OCI-LY3 (cell line): ENCODE measurements at regions not wholly inside any gene's neighbourhood (a gene's known extent, or its start where the extent isn't known, plus 50 kb on each side); places are given as distances from the start of the nearest gene placed in this dataset.

Experiments used
- H2AFZ ChIP-seq: fragments of 200-600, 300-600 bp; shearing (Covaris generic); 2 replicates; pipeline ENCODE4 v1.6.0; 2014; ENCODE audit warnings: antibody characterized with exemption, low read depth, low read length
- H3K27ac ChIP-seq: fragments of 200-600, 300-600 bp; sonication (generic); 2 replicates; pipeline ENCODE4 v1.5.1; 2014; ENCODE audit warnings: mild to moderate bottlenecking, low read length, moderate library complexity, mixed read lengths
- H3K27me3 ChIP-seq: fragments of 200-600, 300-600 bp; sonication (generic); 2 replicates; pipeline ENCODE4 v1.6.1; 2014; ENCODE audit warnings: low read depth, low read length, mixed read lengths
- H3K36me3 ChIP-seq: fragments of 200-600, 300-600 bp; sonication (generic); replicated peaks from 2 replicates; pipeline ENCODE3; 2014; ENCODE audit warnings: low read depth, low read length, mixed read lengths
- H3K4me1 ChIP-seq: fragments of 300-600, 200-600 bp; sonication (generic); 2 replicates; pipeline ENCODE4 v1.6.1; 2014; ENCODE audit warnings: low read length, mixed read lengths
- H3K4me2 ChIP-seq: fragments of 200-600, 300-600 bp; sonication (generic); 2 replicates; pipeline ENCODE4 v1.6.1; 2014; ENCODE audit warnings: low read length, mixed read lengths
- H3K4me3 ChIP-seq: fragments of 300-600, 200-600 bp; sonication (generic); 2 replicates; pipeline ENCODE4 v1.5.1; 2014; ENCODE audit warnings: antibody characterized with exemption, mild to moderate bottlenecking, low read length, moderate library complexity
- H3K79me2 ChIP-seq: fragments of 300-600, 200-600 bp; shearing (Covaris generic); 2 replicates; pipeline ENCODE4 v1.6.1; 2014; ENCODE audit warnings: mild to moderate bottlenecking, low read length, mixed read lengths
- H3K9ac ChIP-seq: fragments of 300-600, 200-600 bp; shearing (Covaris generic); 2 replicates; pipeline ENCODE4 v1.6.0; 2014; ENCODE audit warnings: mild to moderate bottlenecking, low read length, moderate library complexity
- H3K9me3 ChIP-seq: fragments of 200-600, 300-600 bp; shearing (Covaris generic); 2 replicates; pipeline ENCODE4 v1.6.1; 2014; ENCODE audit warnings: low read length, mixed read lengths; ENCODE audit not compliant: insufficient read depth
- H4K20me1 ChIP-seq: fragments of 200-600, 300-600 bp; sonication (generic); 2 replicates; pipeline ENCODE4 v1.6.1; 2016; ENCODE audit warnings: low read length, mixed read lengths; ENCODE audit not compliant: insufficient read depth
- CTCF ChIP-seq: fragments of 200-600, 300-600 bp; sonication (generic); IDR thresholded peaks from 2 replicates; pipeline ENCODE4 v1.5.1; 2014; ENCODE audit warnings: antibody characterized with exemption, low read length, low read depth
- EZH2phosphoT487 ChIP-seq: fragments of 200-600 bp; shearing (Covaris generic); IDR thresholded peaks from 2 replicates; pipeline ENCODE4 v1.6.1; 2018; ENCODE audit warnings: antibody characterized with exemption, mixed run types, low read depth

DNA sequence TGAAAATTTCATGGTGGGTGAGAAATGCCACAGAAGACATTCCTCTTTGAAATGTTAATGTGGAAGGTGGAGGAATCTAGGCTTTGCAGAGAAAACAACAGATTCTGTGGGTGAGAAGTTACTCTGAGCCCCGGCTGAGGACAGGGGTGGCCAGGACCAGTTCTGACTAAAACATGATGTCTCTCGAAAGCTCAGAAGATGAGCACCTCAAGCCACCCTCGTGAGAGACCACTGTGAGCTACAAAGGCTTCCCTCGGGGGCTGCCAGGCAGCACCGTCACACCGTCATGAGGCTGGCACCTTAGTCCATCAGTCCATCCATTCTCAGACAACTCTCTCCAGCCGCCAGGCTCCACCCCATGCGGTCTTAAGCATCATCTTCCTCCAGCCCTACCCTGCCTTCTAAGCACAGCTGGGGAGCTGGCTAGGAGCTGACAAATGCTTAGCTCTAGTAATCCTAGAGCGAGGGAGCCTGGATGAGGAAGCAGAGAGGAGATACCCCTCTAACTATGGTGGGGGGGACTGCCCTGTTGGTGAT lies 360.5 kb downstream of the SHANK2 start:
- TF ChIP-seq CTCF (no peak), EZH2phosphoT487 (no peak)
- no peaks in the 10 kb centered on the region for H4K20me1 ChIP-seq
- no peaks in the 10 kb centered on the region for H3K9me3 ChIP-seq
- H2AFZ ChIP-seq = no peak overlapping the region
- H3K4me3 ChIP-seq = no peak overlapping the region
- no peak overlapping the region for H3K9ac ChIP-seq
- H3K79me2 ChIP-seq = no peaks in the 10 kb centered on the region
- H3K27me3 ChIP-seq = no peaks in the 10 kb centered on the region
- H3K27ac ChIP-seq = no peak overlapping the region
- no peaks in the 10 kb centered on the region for H3K4me1 ChIP-seq
- H3K36me3 ChIP-seq = no peaks in the 10 kb centered on the region
- H3K4me2 ChIP-seq = no peak overlapping the region

DNA sequence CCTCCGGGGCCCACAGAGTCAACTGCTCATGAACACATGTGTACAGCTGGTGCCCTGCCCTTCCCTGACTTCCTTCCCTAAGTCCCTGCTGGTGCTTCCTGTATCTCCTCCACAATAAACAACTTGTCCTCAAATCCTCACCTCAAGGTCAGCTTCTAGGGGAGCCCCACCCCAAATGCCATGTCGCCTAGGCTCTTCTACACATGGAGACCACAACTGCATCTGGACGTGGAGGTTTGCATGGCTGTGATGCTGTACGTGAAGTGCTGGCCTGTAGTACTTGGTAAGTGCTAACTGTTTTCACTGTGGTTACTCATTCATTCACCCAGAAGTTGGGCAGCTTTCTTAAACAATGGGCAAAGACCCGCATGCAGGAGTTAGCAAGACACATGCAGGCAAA lies 359.5 kb downstream of the SHANK2 start:
- no peaks in the 10 kb centered on the region for H3K79me2 ChIP-seq
- no peaks in the 10 kb centered on the region for H4K20me1 ChIP-seq
- no peak overlapping the region for H3K4me2 ChIP-seq
- no peaks in the 10 kb centered on the region for H3K36me3 ChIP-seq
- no peak for TF ChIP-seq EZH2phosphoT487
- TF ChIP-seq CTCF = no peak
- no peak overlapping the region for H3K9ac ChIP-seq
- H2AFZ ChIP-seq = no peak overlapping the region
- no peak overlapping the region for H3K27ac ChIP-seq
- no peaks in the 10 kb centered on the region for H3K27me3 ChIP-seq
- no peaks in the 10 kb centered on the region for H3K4me1 ChIP-seq
- no peak overlapping the region for H3K4me3 ChIP-seq
- no peaks in the 10 kb centered on the region for H3K9me3 ChIP-seq

- H2AFZ ChIP-seq = no peak overlapping the region
Measured at GRCh38 chr11:70894566-70895365, 357.6 kb downstream of the SHANK2 start.

GRCh38 chr11:70895366-70895670 lies 357.1 kb downstream of the SHANK2 start:
- no peaks in the 10 kb centered on the region for H3K79me2 ChIP-seq
- H3K36me3 ChIP-seq = no peaks in the 10 kb centered on the region
- H4K20me1 ChIP-seq = no peaks in the 10 kb centered on the region
- H3K4me3 ChIP-seq = no peak overlapping the region
- H3K27ac ChIP-seq = no peak overlapping the region
- H3K9ac ChIP-seq = no peak overlapping the region
- H3K4me2 ChIP-seq = no peak overlapping the region
- no peaks in the 10 kb centered on the region for H3K9me3 ChIP-seq
- H2AFZ ChIP-seq = no peak overlapping the region
- H3K4me1 ChIP-seq = no peaks in the 10 kb centered on the region
- TF ChIP-seq CTCF (no peak), EZH2phosphoT487 (no peak)
- no peaks in the 10 kb centered on the region for H3K27me3 ChIP-seq

More at GRCh38 chr11:70894566-70895365, 357.6 kb downstream of the SHANK2 start:
- no peaks in the 10 kb centered on the region for H3K79me2 ChIP-seq
- no peak for TF ChIP-seq CTCF
- TF ChIP-seq EZH2phosphoT487 = no peak
- no peak overlapping the region for H3K27ac ChIP-seq
- no peaks in the 10 kb centered on the region for H3K4me1 ChIP-seq
- no peaks in the 10 kb centered on the region for H3K27me3 ChIP-seq
- H3K4me3 ChIP-seq = no peak overlapping the region
- no peaks in the 10 kb centered on the region for H4K20me1 ChIP-seq
- H3K4me2 ChIP-seq = no peak overlapping the region
- H3K9me3 ChIP-seq = no peaks in the 10 kb centered on the region
- no peak overlapping the region for H3K9ac ChIP-seq
- H3K36me3 ChIP-seq = no peaks in the 10 kb centered on the region
